ENCODE measurements at regions not wholly inside any gene's neighbourhood (a gene's known extent, or its start where the extent isn't known, plus 50 kb on each side); places are given as distances from the start of the nearest gene placed in this dataset.

- DNase-seq (ENCODE audit: low read depth in 2 of 3, low spot score in 2 of 3) = no peak
These were observed 56.2 kb upstream of the ARHGAP5 start for GRCh38 chr14:32020882-32021281.

GRCh38 chr14:32021341-32021740 is 55.8 kb upstream of the ARHGAP5 start:
- no peak for DNase-seq (ENCODE audit: low read depth in 2 of 3, low spot score in 2 of 3)

- DNase-seq (ENCODE audit: low read depth in 2 of 3, low spot score in 2 of 3) = no peak
These were observed 54.6 kb upstream of the ARHGAP5 start for GRCh38 chr14:32022525-32022924.

- DNase-seq (ENCODE audit: low read depth in 2 of 3, low spot score in 2 of 3) = no peak
These were observed 54.1 kb upstream of the ARHGAP5 start for GRCh38 chr14:32022938-32023466.

- no peak for DNase-seq (ENCODE audit: low read depth in 2 of 3, low spot score in 2 of 3)
These were observed 53.6 kb upstream of the ARHGAP5 start for GRCh38 chr14:32023540-32023939.

- no peak for DNase-seq (ENCODE audit: low read depth in 2 of 3, low spot score in 2 of 3)
These were observed 49.7 kb upstream of the ARHGAP5 start for GRCh38 chr14:32027255-32027939.

Measured in activated CD8-positive, alpha-beta memory T cell treated with anti-CD3 and anti-CD28 coated beads for 48 hours (primary cell).